NCI-H1694 treated with DMSO at 0.1 percent for 48 hours (cell line): ENCODE measurements at regions not wholly inside any gene's neighbourhood (a gene's known extent, or its start where the extent isn't known, plus 50 kb on each side); places are given as distances from the start of the nearest gene placed in this dataset.

Experiments
- DNase-seq: peaks from one replicate; lab custom pipeline; 2025; lab: John Stamatoyannopoulos, UW

DNA sequence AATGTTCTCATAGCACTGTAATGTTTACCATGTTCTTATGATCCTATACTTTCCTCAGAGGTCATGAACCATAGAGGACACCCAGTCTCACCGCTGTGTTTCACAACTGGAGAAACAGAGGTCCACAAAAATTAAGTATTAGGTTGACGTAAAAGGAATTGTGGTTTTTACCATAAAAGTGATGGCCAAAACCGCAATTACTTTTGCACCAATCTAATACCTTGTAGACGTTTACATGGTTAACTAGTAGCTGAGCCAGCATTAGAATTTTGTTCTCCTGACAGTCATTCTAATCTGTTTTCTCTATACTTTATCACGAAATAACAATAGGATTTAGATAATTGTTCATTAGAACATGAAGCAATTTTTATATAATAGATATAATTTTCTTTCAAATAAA, 763.4 kb upstream of the ARGLU1 start:
- no peak for DNase-seq

DNA sequence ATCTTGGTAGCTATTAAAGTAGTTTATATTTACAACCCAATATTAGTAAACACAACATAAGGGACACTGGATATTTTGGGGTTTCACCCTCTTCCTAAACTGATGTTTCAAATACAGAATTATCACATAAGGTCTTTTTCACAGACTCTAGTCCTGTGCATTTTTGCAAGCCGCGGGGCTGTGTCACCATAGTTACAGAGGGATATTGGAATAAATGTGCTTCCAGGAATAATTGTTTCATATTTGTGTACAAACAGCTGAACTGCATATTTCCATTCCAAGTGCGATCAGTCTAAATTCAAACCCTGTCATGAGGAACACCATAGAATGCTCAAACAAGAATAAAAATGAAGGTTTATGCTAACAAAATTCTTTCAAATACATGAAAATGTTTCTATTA, 762.5 kb upstream of the ARGLU1 start:
- no peak for DNase-seq

DNA sequence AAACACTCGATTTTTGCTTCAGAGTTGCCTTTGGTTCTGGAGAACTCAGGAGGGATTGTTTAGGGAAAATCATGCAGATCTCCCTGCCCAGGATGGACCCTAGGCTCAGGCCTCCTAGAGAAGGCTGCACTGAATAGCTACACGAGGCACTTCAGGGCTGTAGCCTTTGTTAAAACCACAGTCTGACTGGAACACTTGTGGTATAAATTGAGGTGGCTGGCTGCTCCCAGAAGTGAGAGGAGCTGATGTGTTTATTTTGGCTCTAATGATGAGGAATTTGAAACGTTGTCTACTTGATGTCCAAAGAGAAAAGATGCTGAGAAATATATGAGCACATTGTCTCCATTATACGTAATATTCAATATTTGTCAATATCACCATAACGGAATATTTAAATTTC, 762.1 kb upstream of the ARGLU1 start:
- DNase-seq, result no peak

DNA sequence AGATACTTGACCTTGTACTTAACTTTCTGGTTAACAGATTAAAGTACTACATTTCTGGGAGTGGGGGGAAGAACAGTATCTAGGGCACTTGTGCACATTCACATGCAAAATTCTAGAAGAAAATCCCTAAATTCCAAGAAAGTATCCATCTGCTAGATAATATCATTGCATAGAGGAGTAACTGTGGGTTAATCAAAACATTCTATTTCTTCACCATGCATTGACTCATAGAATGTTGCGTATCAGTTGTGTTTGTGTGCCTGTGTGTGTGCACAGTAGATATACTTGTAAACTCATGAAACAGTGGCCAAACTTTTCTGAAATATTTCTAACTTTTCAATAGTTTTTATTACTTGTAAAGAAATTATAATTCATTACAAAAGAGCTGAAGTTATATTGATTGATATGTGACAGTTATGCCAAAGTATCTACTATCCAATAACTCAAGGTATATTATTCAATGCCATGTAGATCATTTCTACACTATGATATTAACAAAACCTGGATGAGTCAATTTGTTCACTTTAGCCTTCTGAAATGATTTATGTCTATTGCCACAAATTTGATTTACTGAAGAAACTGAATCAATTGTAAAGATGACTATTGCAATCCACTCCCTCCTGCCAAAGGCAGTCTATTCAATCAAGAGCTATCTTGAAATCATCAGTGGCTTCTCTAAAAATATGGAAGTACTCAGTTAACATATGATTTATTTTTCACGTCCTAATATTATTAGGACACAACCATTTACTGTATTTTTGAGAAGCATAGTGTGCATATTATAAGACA, 756.7 kb upstream of the ARGLU1 start:
- no peak for DNase-seq

DNA sequence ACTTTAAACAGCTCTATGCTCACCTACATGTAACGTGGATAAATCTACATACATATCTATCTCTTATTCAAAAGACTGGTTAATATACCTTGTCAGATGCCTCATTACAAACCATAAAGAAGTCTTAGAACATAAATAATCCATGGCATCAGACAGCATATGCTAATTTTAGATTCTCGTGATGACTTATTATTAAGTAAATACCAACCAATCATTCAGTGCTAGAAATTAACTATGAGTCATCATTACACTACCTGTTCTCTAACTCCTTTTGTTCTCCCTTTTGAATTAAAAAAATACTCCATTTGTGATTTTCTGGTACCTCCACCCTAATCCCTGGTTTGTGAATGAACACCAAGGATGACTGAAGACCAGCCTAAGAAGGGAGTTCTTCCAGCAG, 754.3 kb upstream of the ARGLU1 start:
- DNase-seq, result no peak

DNA sequence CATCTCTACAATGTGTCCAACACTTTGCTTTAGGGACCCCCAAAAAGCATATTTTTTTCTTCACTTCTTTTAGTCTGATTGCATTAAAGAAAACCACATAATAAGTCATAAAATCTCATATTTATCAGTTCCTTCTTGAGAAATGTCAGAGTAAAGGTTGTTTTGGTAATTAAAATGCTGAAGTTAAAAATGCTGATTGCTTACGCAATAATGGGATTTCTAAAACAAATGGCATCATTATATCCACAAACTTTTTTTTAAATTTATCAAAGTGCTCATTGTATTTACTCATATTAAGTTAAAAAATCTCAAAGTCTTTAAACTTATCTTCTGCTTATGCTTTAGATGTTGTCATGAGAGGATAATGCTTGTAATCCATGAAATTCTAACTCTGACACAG, 737.2 kb upstream of the ARGLU1 start:
- no peak for DNase-seq

DNA sequence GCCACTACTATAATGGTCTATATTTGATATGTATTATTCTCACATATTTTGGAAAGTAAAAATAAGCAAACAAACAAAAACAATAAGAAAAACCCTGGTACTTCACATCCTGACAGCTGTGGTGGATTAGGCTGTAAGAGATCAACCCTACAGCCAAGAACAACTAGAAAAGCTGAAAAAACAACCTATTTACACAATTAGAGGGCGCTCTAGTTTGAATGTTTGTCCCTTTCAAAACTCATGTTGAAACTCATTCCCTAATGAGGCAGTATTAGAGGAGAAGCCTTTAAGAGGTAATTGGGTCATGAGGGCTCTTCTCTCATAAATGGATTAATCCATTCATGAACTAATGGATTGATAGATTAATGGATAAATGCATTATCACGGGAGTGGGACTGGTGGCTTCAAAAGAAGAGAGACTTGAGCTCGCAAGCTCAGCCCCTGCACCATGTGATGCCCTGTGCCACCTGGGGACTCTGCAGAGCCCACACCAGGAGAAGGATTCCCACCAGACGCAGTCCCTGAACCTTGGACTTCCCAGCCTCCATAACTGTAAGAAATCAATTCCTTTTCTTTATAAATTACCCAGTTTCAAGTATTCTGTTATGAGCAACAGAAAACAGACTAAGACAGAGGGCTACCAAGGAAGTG, 733.9 kb upstream of the ARGLU1 start:
- peak; percentile 22 for DNase-seq

DNA sequence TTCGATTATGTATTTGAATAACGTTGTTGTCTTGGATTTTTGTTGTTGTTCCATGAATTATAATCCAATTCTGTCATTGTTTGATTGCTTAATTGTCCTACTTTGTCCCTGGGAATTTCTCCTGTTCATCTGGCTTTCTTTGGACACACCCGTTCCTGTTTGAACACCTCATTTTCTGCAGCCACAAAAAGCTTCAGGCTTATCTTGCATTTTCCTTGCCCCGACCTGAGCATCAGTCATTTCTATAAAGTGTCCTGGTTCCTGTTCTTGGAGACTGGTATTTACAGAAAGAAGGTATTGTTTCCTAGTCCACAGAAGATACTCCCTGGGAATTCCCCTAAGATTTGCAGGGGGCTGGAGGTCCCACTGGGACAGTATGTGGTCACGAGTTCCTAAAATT, 731.8 kb upstream of the ARGLU1 start:
- no peak for DNase-seq

DNA sequence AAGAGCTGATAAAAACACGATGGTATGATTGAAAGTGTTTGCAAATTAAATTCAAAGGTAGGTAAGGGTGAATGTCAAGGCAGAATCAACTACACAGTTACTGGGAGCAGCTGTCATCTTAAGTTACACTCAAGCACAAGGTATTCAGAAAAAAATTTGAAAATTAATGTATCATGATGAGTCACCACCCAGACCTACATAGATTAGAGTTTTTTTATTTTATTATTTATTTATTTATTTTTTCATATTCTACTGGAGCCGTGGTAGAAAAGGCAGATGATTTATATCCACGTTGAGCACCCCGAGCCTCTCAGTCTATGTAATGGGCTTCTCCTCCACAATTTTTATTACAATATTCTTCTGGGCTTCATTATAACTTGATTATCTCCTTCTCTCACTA, 728.9 kb upstream of the ARGLU1 start:
- no peak for DNase-seq

DNA sequence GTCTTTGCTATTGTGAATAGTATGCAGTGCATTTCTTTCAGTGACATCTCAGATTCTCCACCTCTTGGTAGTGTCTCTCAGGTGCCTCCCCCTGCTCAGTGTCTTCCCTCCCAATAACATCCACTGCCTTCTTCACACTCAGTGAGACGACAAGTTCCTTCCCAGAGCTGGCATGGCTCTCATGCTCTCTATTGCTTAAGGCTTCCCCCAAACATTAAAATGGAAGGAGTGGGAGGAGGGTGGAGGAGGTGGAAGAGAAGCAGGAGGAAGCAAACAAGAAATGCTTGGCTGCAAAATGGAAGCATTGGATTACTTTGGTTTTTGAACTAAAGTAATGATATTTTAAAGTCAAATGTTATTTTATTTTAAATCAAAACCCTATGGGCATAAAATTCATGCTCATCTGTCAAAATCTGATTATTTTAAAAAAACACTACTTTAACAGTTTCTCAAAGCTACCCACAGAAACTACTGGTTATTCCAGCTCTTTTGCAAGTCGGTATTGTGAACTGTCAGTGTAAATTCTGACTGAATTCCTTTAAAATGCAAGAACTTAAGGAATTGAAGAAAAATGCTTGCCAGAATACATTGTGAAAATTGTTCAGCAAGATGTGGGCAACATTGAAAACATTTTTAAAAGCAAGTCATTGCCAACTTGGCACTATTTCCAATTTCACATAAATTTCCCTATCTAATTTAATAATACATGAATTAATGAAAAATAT, 727.6 kb upstream of the ARGLU1 start:
- DNase-seq, result no peak

DNA sequence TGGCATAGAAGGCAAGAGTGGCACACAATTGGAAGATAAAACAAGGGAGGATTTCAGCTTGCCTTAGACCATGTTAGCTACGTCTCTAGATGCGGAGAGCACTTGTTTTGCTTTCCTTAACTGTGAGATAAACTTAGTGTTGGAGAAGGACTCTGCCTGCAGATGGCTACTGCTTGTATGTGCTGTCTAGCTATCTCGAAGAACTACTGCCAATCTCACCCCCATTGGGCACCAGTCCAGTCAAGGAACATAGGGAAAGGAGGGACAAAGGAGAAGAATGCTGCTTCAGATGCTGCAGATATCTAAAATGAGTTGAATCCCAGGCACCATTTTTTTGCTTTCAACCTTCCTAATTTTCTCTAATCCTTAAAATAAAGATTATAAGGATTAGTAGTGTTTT, 726.0 kb upstream of the ARGLU1 start:
- no peak for DNase-seq

DNA sequence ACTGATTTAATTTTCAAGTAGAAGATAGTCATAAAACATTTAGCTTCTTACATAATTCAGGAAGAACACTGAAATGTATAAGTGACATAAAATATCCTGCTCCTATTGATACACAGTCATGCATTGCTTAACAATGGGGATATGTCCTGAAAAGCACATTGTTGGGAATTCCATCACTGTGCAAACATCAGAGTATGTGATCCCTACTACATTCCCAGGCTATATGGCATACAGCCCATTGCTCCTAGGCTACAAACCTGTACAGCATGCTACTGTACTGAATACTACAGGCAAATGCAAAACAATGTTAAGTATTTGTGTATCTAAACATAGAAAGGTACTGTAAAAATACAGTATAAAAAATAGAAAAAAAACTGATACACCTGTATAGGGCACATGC, 723.9 kb upstream of the ARGLU1 start:
- no peak for DNase-seq

DNA sequence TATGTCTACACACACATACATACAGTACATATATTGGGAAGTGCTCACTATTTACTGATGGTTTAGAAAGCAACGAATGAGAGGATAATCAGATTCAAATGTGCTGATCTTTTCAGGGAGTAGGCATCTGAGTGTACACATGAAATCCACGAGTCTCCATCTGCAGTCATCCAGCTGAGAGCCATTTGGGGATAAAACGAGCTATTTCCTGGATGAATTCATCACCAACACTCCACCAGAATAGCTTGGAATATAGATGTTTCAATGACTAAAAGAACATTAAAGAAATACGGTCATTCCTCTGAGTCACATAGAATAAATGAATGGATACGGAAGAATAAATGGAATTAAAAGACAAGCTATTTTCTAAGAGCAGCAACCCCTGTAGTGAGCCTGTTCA, 721.6 kb upstream of the ARGLU1 start:
- DNase-seq, result no peak

DNA sequence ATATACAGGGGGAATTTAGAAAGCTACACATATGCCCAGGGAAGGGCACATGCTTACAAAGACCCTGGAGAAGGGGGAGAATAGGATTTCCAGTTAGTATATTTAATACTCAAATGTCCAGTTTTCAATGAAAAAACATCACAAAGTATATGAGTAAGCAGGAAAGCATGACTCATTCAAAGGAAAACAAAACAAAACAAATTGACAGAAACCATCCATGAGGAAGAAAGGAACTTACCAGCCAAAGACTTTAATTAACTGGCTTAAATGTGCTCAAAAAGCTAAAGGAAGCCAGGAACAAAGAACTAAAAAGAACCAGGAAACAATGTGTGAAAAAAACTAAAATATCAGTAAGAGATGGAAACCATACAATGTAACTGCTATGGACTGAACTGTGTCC, 716.2 kb upstream of the ARGLU1 start:
- no peak for DNase-seq

DNA sequence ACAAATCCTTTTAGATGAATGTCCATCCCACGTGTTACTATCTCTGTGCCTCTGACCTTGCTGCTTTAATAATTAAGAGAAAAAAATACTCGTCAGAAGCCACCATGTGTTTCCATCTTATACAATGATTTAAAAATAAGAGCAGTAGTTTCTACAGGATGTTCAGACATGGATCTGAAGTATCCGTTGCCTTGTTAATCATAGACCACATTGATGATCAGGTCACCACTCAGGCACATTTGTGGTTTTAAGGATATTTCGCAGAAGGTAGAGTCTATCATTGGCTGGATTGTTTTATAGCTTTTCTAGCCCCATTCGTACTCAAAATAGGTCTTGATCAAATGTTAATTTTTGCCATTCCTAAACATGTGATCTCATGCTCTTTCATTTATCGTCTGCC, 710.0 kb upstream of the ARGLU1 start:
- no peak for DNase-seq

DNA sequence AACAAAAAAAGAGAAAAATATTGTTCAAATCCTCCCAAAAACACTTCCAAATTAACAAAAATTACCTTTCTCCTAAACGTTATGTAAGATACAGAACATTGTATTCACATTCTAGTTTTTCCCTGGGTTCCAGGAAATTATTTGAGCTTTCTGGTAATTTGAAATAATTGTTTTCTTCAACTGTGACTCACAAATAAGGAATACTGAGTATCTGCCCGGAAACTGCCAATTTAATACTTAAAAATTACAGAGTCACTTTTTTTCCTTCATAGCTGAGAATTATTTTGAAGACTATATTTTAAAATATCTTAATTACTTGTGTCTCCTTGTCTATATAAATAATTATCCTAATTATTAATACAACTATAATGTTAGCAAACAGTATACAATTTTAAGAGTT, 709.0 kb upstream of the ARGLU1 start:
- no peak for DNase-seq

DNA sequence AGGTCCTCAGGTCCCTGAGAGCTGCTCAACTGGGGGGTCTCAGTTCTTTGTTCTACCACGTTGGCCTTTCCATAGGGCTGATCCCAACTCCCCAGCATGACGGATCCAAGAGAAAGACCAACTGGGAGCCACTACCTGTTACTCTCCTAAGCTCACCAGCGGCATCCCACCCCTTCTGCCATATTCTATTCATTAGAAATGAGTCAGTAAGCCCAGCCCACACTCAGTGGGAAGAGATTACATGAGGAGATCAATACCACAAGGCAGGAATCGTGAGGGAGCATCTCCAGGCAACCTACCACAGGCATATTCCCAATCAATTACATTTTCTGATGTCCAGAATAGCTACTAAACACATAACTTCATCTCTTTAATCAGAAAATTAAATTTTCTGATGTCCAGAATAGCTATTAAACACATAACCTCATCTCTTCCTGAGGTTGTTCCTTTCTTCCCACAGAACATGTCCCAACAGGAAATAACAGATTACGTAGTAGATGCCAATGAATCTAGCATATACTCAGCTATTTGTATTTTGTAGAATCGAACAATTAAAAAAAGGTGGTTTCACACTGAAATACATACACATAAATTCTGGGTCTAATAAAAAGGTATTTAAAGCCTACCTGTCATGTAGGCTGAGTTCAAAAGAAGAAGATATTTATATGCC, 708.1 kb upstream of the ARGLU1 start:
- DNase-seq, result no peak

DNA sequence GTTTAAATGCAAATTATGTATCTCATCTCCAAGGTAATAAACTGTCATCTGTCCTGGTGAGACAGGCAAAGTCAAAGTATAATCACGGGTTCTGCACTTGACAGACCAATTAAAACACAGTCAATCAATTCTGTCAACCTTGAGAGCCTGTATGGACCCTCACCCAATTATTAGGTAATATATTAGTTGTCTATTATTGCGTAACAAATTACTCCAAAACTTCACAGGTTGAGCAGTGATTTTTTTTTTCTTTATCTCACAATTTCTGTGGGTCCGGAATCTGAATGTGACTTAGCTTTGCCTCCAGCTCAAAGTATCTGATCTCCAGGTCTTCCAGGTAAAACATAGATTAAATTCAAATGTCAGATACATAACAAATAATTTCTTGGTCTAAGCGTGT, 707.4 kb upstream of the ARGLU1 start:
- no peak for DNase-seq

DNA sequence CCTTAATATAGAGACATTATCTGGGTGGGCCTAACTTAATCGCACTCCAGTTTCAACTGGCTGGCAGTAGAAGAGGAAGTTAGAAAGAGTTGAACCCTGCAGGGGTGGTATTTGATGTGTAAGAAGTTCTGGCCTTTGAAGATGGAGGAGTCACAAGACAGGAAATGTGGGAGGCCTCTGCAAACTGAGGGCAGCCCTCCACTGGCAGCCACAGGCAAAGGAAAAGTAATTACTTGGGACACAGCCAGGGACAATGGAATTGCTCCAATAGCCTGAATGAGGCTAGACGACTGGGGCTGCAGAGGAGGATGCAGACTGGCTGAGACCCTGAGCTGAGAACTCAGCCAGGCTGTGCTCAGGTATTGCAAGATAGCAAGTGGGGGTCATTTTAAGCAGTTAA, 703.3 kb upstream of the ARGLU1 start:
- DNase-seq, result peak; percentile 7

DNA sequence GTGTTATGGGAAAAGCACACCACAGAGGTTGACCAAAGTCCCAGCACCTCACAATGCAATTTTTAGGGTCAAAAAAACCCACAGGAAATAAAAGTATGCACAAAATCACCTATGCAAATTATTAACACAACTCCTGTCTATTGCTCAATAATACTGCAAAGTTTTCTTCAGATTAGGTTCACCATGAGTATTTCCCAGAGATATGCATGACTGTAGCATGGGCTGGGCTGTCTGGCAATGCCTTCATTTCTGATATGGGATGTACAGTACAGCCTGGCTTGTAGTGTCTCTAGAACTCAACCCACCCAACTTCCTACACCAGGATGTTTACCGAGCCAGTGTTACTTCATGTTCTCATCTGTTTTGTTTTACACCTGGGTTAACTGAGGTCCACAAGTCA, 698.7 kb upstream of the ARGLU1 start:
- no peak for DNase-seq

DNA sequence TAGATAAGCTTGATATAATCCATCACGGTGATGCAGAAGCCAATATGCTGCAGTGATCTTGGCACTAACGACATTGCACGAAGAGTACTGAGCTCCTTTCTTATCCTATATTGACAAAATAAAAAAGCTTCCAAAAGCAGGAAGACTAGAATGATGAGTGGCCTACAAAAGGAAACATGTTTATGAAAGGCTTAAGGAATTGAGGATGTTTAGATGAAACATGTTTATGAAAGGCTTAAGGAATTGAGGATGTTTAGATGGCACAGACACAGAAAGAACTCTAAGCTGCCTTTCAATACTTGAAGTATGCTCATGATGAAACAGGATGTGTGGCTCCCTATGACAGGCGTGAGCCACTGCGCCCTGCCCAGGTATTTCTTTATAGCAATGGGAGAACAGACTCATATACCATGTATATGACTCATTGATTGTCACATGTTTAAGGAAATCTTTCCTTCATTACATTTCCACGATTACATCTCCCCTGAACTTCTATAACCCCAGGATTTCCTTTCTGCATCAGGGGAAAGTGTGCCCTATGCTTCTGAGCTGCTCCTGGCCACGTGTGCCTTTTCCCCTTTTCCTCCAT, 690.8 kb upstream of the ARGLU1 start:
- no peak for DNase-seq

DNA sequence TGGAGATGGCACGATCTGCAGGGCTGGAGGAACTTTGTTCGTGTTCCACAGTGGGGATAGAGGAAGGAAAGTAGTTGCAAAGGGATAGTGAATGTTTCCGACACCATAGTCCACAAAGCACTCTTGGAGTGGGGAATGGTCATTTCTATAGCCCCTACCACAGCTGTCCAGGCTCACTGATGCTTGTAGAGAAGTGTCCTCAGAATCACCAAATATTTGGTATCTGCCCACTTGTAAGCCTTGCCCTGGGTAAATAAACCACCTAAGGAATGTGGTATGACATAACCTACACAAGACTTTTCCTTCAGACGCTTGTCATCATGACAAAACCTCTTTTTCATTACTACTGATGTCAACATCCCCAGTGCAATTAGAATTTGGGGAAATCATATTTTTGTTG, 686.5 kb upstream of the ARGLU1 start:
- DNase-seq, result no peak
